Tibial nerve (tissue), 4 donors: ENCODE measurements at regions not wholly inside any gene's neighbourhood (a gene's known extent, or its start where the extent isn't known, plus 50 kb on each side); places are given as distances from the start of the nearest gene placed in this dataset.

ENCODE experiments used
- EP300 ChIP-seq, 2 donors: sonication (generic); formaldehyde crosslinking; IDR thresholded peaks; one replicate each; pipeline ENCODE4 v1.6.1; 2017; ENCODE audit warnings: antibody characterized with exemption in 2 of 2, mild to moderate bottlenecking in 1 of 2
- POLR2A ChIP-seq, 2 donors: fragments of 450-650 bp; IDR thresholded peaks; one replicate each; pipeline ENCODE4 v1.6.1; 2017; ENCODE audit warnings: antibody characterized with exemption in 2 of 2, mild to moderate bottlenecking in 2 of 2, moderate library complexity in 2 of 2
- TF ChIP-seq, protein P1 (sequence below), 5 experiments: fragments of 200-600 bp in 3 of 5; fragments of 450-650 bp in 2 of 5; sonication (generic) in 3 of 5; IDR thresholded peaks; one replicate each; pipeline ENCODE4 v1.5.1; 2016 to 2019; ENCODE audit warnings: antibody characterized with exemption in 5 of 5, mild to moderate bottlenecking in 3 of 5, moderate library complexity in 2 of 5

GRCh38 chr3:101928890-101929289 is 79.6 kb downstream of the NFKBIZ start:
- TF ChIP-seq, protein P1, sequence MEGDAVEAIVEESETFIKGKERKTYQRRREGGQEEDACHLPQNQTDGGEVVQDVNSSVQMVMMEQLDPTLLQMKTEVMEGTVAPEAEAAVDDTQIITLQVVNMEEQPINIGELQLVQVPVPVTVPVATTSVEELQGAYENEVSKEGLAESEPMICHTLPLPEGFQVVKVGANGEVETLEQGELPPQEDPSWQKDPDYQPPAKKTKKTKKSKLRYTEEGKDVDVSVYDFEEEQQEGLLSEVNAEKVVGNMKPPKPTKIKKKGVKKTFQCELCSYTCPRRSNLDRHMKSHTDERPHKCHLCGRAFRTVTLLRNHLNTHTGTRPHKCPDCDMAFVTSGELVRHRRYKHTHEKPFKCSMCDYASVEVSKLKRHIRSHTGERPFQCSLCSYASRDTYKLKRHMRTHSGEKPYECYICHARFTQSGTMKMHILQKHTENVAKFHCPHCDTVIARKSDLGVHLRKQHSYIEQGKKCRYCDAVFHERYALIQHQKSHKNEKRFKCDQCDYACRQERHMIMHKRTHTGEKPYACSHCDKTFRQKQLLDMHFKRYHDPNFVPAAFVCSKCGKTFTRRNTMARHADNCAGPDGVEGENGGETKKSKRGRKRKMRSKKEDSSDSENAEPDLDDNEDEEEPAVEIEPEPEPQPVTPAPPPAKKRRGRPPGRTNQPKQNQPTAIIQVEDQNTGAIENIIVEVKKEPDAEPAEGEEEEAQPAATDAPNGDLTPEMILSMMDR (IDR thresholded peaks at IDR 0.05): no peak
- TF ChIP-seq EP300 (IDR thresholded peaks at IDR 0.05) (no peak), POLR2A (IDR thresholded peaks at IDR 0.05) (no peak)
